ENCODE measurements at regions not wholly inside any gene's neighbourhood (a gene's known extent, or its start where the extent isn't known, plus 50 kb on each side); places are given as distances from the start of the nearest gene placed in this dataset.
"Not testable (repeated sequence)": the region's sequence is repeated elsewhere in the genome, so short reads cannot be mapped to it uniquely, and the experiment has no call there.

DNA sequence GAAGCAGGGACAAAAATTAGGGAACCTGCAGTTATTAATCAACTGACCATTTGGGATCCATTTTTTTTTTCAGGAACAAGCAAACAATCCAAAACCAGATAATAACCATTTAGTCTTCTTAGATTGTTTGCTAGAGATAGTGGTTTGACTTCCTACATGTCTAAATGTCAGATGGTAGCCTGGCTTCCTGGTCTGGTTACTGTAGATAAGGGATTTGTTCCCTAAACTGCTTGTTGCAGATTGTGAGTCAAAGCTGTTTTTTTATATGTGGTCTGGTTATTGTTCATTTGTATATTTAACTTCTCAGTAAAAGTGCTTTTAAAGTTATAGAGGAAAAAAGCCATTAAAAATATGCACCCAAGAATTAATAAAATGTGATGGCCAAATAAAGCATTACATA lies 921.0 kb downstream of the PRIM2 start:
- TF ChIP-seq FOXM1 (IDR thresholded peaks at IDR 0.05; ENCODE audit: low read depth); YY1 (IDR thresholded peaks at IDR 0.05; ENCODE audit: low read depth); EP300 (IDR thresholded peaks at IDR 0.05; ENCODE audit: borderline replicate concordance in 1 of 2, low read depth in 1 of 2, low read length in 1 of 2): not testable (repeated sequence)
- TF ChIP-seq, protein P1, sequence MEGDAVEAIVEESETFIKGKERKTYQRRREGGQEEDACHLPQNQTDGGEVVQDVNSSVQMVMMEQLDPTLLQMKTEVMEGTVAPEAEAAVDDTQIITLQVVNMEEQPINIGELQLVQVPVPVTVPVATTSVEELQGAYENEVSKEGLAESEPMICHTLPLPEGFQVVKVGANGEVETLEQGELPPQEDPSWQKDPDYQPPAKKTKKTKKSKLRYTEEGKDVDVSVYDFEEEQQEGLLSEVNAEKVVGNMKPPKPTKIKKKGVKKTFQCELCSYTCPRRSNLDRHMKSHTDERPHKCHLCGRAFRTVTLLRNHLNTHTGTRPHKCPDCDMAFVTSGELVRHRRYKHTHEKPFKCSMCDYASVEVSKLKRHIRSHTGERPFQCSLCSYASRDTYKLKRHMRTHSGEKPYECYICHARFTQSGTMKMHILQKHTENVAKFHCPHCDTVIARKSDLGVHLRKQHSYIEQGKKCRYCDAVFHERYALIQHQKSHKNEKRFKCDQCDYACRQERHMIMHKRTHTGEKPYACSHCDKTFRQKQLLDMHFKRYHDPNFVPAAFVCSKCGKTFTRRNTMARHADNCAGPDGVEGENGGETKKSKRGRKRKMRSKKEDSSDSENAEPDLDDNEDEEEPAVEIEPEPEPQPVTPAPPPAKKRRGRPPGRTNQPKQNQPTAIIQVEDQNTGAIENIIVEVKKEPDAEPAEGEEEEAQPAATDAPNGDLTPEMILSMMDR (IDR thresholded peaks at IDR 0.05): not testable (repeated sequence)

Measured in SK-N-SH (cell line).